ENCODE measurements at regions not wholly inside any gene's neighbourhood (a gene's known extent, or its start where the extent isn't known, plus 50 kb on each side); places are given as distances from the start of the nearest gene placed in this dataset.

DNA sequence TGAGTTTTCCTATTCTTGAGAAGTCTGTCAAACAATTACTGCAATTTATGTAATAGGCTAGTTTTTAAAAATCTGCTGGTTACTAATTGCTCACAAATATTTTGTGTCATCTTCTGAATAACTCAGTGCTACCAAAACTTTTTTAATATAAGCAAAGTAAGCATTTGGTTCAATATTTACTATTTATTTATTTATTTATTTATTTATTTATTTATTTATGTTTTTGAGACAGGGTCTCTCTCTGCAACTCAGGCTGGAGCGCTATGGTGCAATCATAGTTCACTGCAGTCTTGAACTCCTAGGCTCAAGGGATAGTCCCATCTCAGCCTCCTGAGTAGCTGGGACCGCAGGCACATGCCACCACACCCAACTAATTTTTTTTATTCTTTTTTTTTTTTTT is 60.4 kb upstream of the CDH20 start:
- TF ChIP-seq CTCF (IDR thresholded peaks at IDR 0.05) (no peak), POLR2AphosphoS5 (IDR thresholded peaks at IDR 0.05; ENCODE audit: low read depth, low read length) (no peak), TCF7L2 (IDR thresholded peaks at IDR 0.05; ENCODE audit: low read depth, low read length) (no peak), REST (IDR thresholded peaks at IDR 0.05; ENCODE audit: insufficient read depth in 1 of 2, low read depth in 2 of 2, low read length in 1 of 2) (no peak), SIN3A (IDR thresholded peaks at IDR 0.05; ENCODE audit: borderline replicate concordance, insufficient read depth, low read depth, low read length) (no peak)
